CD14-positive monocyte (primary cell): ENCODE measurements at regions not wholly inside any gene's neighbourhood (a gene's known extent, or its start where the extent isn't known, plus 50 kb on each side); places are given as distances from the start of the nearest gene placed in this dataset.

Experiments used
- DNase-seq, 3 donors: peaks; one replicate each; pipeline ENCODE4 v3.0.0-alpha.2; 2011 to 2022
- H2AFZ ChIP-seq: 2 replicates; pipeline ENCODE4 v1.6.0; 2012; ENCODE audit warnings: mild to moderate bottlenecking, low read depth, low read length, inconsistent platforms; ENCODE audit not compliant: insufficient read depth, poor library complexity, severe bottlenecking
- H3K27ac ChIP-seq, 2 donors: 1 replicate in 1 of 2; 2 replicates in 1 of 2; pipeline ENCODE4 v1.5.1; 2012 to 2013; ENCODE audit warnings: low read length in 2 of 2, control low read depth in 1 of 2, inconsistent platforms in 1 of 2, low read depth in 1 of 2, mild to moderate bottlenecking in 1 of 2
- H3K27me3 ChIP-seq, 2 donors: one replicate each; pipeline versions ENCODE4 v1.6.0 to v1.6.1; 2011 to 2013; ENCODE audit warnings: low read length in 2 of 2; ENCODE audit not compliant: control insufficient read depth in 2 of 2, insufficient read depth in 2 of 2
- H3K36me3 ChIP-seq, 2 donors: replicated peaks in 1 of 2; 1 replicate in 1 of 2; 2 replicates in 1 of 2; pipeline versions ENCODE4 v1.5.1 to v1.6.1; 2012 to 2013; ENCODE audit warnings: low read length in 2 of 2, control low read depth in 1 of 2, inconsistent platforms in 1 of 2, mild to moderate bottlenecking in 1 of 2; ENCODE audit not compliant: insufficient read depth in 2 of 2, control insufficient read depth in 1 of 2
- H3K4me1 ChIP-seq, 2 donors: 1 replicate in 1 of 2; 2 replicates in 1 of 2; pipeline versions ENCODE4 v1.5.1 to v1.6.1; 2012 to 2013; ENCODE audit warnings: low read length in 2 of 2, control low read depth in 1 of 2, inconsistent platforms in 1 of 2, mild to moderate bottlenecking in 1 of 2, moderate library complexity in 1 of 2; ENCODE audit not compliant: insufficient read depth in 2 of 2, control insufficient read depth in 1 of 2
- H3K4me2 ChIP-seq: replicated peaks from 2 replicates; pipeline ENCODE3; 2012; ENCODE audit warnings: low read length, moderate library complexity, mild to moderate bottlenecking; ENCODE audit not compliant: poor library complexity, severe bottlenecking; ENCODE audit errors: extremely low read depth
- H3K4me3 ChIP-seq, 3 experiments: fragments of 200-600 bp in 1 of 3; sonication (generic) in 1 of 3; replicated peaks in 1 of 3; 1 replicate in 2 of 3; 2 replicates in 1 of 3; pipeline ENCODE4 v1.5.1; 2011 to 2013; ENCODE audit warnings: low read length in 3 of 3, mild to moderate bottlenecking in 3 of 3, control low read depth in 2 of 3, low read depth in 2 of 3, inconsistent platforms in 1 of 3, moderate library complexity in 1 of 3
- H3K79me2 ChIP-seq: 2 replicates; pipeline ENCODE4 v1.6.0; 2012; ENCODE audit warnings: mild to moderate bottlenecking, control low read depth, inconsistent platforms, low read length, moderate library complexity; ENCODE audit not compliant: insufficient read depth
- H3K9ac ChIP-seq: 2 replicates; pipeline ENCODE4 v1.6.0; 2017; ENCODE audit warnings: low read length, mild to moderate bottlenecking; ENCODE audit not compliant: insufficient read depth, poor library complexity, severe bottlenecking
- H3K9me3 ChIP-seq, 2 donors: replicated peaks in 1 of 2; 1 replicate in 1 of 2; 2 replicates in 1 of 2; pipeline versions ENCODE4 v1.5.1 to v1.6.1; 2012 to 2013; ENCODE audit warnings: low read length in 2 of 2, control low read depth in 1 of 2; ENCODE audit not compliant: control insufficient read depth in 1 of 2, insufficient read depth in 1 of 2
- H4K20me1 ChIP-seq: 2 replicates; pipeline ENCODE4 v1.6.0; 2012; ENCODE audit warnings: mild to moderate bottlenecking, low read length, control low read depth, moderate library complexity; ENCODE audit not compliant: insufficient read depth
- H3K27ac Mint-ChIP-seq, 7 donors: one replicate each; pipeline ENCODE4 v1.8.0; 2020; ENCODE audit warnings: mild to moderate bottlenecking in 7 of 7, mixed read lengths in 7 of 7, moderate library complexity in 6 of 7, inconsistent platforms in 2 of 7
- H3K27me3 Mint-ChIP-seq, 3 donors: one replicate each; pipeline ENCODE4 v1.8.0; 2021 to 2022; ENCODE audit warnings: low read depth in 3 of 3, mild to moderate bottlenecking in 3 of 3, mixed read lengths in 3 of 3, moderate library complexity in 3 of 3, inconsistent platforms in 1 of 3
- H3K36me3 Mint-ChIP-seq, 2 donors: one replicate each; pipeline ENCODE4 v1.8.0; 2020; ENCODE audit warnings: mixed read lengths in 2 of 2, inconsistent platforms in 1 of 2, mild to moderate bottlenecking in 1 of 2
- H3K4me1 Mint-ChIP-seq: one replicate; pipeline ENCODE4 v1.8.0; 2020; ENCODE audit warnings: mild to moderate bottlenecking, mixed read lengths
- H3K4me3 Mint-ChIP-seq, 2 donors: one replicate each; pipeline ENCODE4 v1.8.0; 2020; ENCODE audit warnings: mild to moderate bottlenecking in 2 of 2, mixed read lengths in 2 of 2, moderate library complexity in 1 of 2
- H3K9me3 Mint-ChIP-seq, 7 donors: one replicate each; pipeline ENCODE4 v1.8.0; 2020 to 2022; ENCODE audit warnings: mixed read lengths in 7 of 7, mild to moderate bottlenecking in 6 of 7, moderate library complexity in 6 of 7, inconsistent platforms in 2 of 7
- CTCF ChIP-seq: fragments of 200-600 bp; IDR thresholded peaks from one replicate; pipeline ENCODE4 v1.8.0; 2022; ENCODE audit warnings: antibody characterized with exemption, mild to moderate bottlenecking
- WGBS: methylation state at CpG from one replicate; pipeline ENCODE4 v1.1.5; 2013; ENCODE audit warnings: missing lambda C conversion rate; ENCODE audit not compliant: insufficient coverage; 5-methylcytosine and 5-hydroxymethylcytosine counted together
- intact Hi-C, 2 donors: fragments of 100-400 bp; cut with micrococcal nuclease; formaldehyde crosslinking; loops; one replicate each; pipeline versions ENCODE4 v1.15.0 to v1.15.1; 2023

DNA sequence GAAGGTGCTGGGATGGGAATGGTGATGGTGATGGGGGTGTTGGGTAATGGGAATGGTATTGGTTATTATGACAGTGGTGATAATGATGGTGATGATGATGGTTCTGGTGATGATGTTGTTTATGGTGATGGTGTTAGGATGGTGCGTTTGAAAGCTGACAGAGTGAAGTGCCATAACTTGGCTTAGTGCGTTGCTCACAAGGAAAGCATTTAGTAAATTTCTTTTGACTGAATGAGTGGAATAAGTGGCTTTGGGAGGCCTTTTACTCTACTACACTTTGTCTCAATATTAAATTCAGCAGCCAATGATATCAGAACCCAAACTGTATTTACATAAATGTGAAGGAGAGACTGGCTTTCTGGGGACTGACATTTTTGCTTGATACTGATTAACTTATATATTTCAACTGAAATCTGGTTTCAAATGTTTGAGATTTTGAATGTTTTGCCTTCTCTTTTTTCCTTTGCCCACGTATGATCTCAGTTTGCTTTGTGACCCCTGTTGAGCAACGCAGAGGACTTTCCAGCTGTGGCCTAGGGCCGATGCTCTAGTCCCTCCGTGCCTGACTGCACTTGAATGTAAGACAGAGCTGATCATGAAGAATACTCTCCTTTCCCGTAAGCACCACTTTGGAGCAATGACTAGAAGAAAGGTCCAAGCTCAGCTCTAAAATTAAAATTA, 128.5 kb upstream of the SH3BP4 start:
- peaks cover 0 to 6% (median 0%) of the 10 kb centered on the region in 7 donors for H3K9me3 Mint-ChIP-seq
- intact Hi-C loops, result no loop called here
- no peak for DNase-seq
- no peaks in the 10 kb centered on the region for H3K36me3 Mint-ChIP-seq
- Histone ChIP-seq H3K9me3 (no peaks in the 10 kb centered on the region), H3K4me2 (no peak overlapping the region), H3K27me3 (no peaks in the 10 kb centered on the region), H3K27ac (no peak overlapping the region), H3K4me1 (no peaks in the 10 kb centered on the region), H4K20me1 (no peaks in the 10 kb centered on the region), H3K9ac (no peak overlapping the region), H3K79me2 (no peaks in the 10 kb centered on the region), H3K4me3 (no peak overlapping the region), H2AFZ (no peak overlapping the region), H3K36me3 (no peaks in the 10 kb centered on the region)
- no peak for TF ChIP-seq CTCF
- H3K4me3 Mint-ChIP-seq, result no peak overlapping the region
- 78% methylated on average over 5 of the region's 7 CpGs for WGBS
- H3K4me1 Mint-ChIP-seq, result no peaks in the 10 kb centered on the region
- H3K27ac Mint-ChIP-seq, result no peak overlapping the region
- H3K27me3 Mint-ChIP-seq, result no peaks in the 10 kb centered on the region

GRCh38 chr2:234821946-234822475, 129.8 kb upstream of the SH3BP4 start:
- Histone ChIP-seq H3K9me3 (no peaks in the 10 kb centered on the region), H3K4me1 (no peaks in the 10 kb centered on the region), H3K27ac (no peak overlapping the region), H3K4me3 (no peak overlapping the region), H3K79me2 (no peaks in the 10 kb centered on the region), H3K27me3 (no peaks in the 10 kb centered on the region), H3K9ac (no peak overlapping the region), H4K20me1 (no peaks in the 10 kb centered on the region), H3K36me3 (no peaks in the 10 kb centered on the region), H2AFZ (no peak overlapping the region), H3K4me2 (no peak overlapping the region)
- peaks cover 0 to 3% (median 0%) of the 10 kb centered on the region in 3 donors for H3K27me3 Mint-ChIP-seq
- no peaks in the 10 kb centered on the region for H3K36me3 Mint-ChIP-seq
- H3K4me3 Mint-ChIP-seq, result no peak overlapping the region
- H3K27ac Mint-ChIP-seq, result no peak overlapping the region
- H3K4me1 Mint-ChIP-seq, result no peaks in the 10 kb centered on the region
- DNase-seq, result no peak
- intact Hi-C loops, result no loop called here
- TF ChIP-seq CTCF, result no peak
- peaks cover 0 to 3% (median 0%) of the 10 kb centered on the region in 7 donors for H3K9me3 Mint-ChIP-seq
- no CpG with 5 or more reads among the region's 1 CpG for WGBS
